ENCODE measurements at regions not wholly inside any gene's neighbourhood (a gene's known extent, or its start where the extent isn't known, plus 50 kb on each side); places are given as distances from the start of the nearest gene placed in this dataset.

DNA sequence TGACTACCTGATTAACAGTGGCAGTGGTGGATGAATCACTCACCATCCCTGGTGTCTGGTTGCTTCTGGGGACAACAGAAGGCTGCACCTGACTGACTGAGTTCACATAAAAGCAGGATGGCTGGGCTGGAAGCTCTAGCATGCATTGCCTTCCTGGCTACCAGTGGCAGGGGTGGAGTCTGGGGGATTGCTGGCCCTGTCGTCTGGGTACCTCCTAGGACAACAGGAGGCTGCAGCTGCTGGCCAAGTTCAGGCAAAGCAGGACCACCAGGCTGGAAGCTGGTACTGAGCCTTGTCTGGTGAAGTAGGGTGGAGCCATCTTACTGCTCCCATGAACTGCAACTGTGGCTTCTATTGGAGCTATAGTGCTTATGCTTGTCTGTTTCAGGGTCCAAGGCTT lies 480.8 kb upstream of the CTNND2 start:
- H3K9me3 Mint-ChIP-seq = peaks cover 58% of the 10 kb centered on the region
- peaks cover 5% of the 10 kb centered on the region; the same call in 1 of the 2 replicates for H3K36me3 Mint-ChIP-seq (ENCODE audit: low read depth)
- no peak overlapping the region for H3K4me3 Mint-ChIP-seq
- H3K27me3 Mint-ChIP-seq (ENCODE audit: insufficient read depth) = no peaks in the 10 kb centered on the region
- H3K27ac Mint-ChIP-seq = no peak overlapping the region
- no peak for DNase-seq
- no peaks in the 10 kb centered on the region for H3K4me1 Mint-ChIP-seq (ENCODE audit: low read depth)
- TF ChIP-seq, protein P1, sequence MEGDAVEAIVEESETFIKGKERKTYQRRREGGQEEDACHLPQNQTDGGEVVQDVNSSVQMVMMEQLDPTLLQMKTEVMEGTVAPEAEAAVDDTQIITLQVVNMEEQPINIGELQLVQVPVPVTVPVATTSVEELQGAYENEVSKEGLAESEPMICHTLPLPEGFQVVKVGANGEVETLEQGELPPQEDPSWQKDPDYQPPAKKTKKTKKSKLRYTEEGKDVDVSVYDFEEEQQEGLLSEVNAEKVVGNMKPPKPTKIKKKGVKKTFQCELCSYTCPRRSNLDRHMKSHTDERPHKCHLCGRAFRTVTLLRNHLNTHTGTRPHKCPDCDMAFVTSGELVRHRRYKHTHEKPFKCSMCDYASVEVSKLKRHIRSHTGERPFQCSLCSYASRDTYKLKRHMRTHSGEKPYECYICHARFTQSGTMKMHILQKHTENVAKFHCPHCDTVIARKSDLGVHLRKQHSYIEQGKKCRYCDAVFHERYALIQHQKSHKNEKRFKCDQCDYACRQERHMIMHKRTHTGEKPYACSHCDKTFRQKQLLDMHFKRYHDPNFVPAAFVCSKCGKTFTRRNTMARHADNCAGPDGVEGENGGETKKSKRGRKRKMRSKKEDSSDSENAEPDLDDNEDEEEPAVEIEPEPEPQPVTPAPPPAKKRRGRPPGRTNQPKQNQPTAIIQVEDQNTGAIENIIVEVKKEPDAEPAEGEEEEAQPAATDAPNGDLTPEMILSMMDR (IDR thresholded peaks at IDR 0.05) = no peak

DNA sequence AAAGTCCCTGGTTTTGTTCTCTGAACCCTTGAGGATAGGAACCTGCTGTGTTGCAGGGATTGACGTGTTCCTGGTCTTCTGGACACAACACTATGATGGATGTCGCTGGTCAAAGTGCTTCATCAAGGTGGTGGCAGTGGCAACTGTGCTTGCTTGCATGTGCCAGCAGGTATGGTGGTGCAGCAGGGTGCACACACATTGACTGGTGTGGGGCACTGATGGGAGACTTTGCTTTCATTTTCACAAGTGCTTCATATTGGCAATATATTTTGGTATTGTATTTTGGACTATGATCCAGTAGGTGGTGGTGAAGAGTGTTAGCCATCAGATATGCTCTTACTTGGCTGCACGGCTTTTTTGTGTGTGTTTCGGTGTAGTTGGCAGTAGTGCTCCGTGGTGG lies 479.8 kb upstream of the CTNND2 start:
- Mint-ChIP-seq H3K4me3 (no peak overlapping the region), H3K4me1 (ENCODE audit: low read depth) (no peaks in the 10 kb centered on the region), H3K27me3 (ENCODE audit: insufficient read depth) (no peaks in the 10 kb centered on the region), H3K36me3 (ENCODE audit: low read depth) (peaks cover 5% of the 10 kb centered on the region; the same call in 1 of the 2 replicates), H3K27ac (no peak overlapping the region), H3K9me3 (peaks cover 64% of the 10 kb centered on the region)
- TF ChIP-seq, protein P1 (IDR thresholded peaks at IDR 0.05) = no peak
- DNase-seq = no peak

DNA sequence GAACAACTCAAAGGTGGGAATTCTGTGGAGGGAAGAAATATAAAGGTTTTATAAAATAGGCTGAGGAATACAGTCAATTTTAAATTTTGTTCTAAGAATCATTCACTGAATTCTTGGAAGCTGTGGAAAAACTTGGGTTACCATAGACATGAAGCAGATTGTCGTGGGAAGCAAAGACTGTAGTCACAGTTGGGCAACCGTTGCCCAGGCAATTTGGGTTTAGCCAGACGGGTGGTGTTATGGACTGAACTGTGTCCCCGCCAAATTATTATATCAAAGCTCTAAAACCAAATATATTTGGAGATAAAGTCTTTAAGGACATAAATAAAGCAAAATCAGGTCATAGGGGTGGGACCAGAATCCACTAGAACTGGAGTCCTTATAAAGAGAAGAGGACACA lies 463.7 kb upstream of the CTNND2 start:
- Mint-ChIP-seq H3K27me3 (ENCODE audit: insufficient read depth) (no peaks in the 10 kb centered on the region), H3K4me1 (ENCODE audit: low read depth) (no peaks in the 10 kb centered on the region), H3K9me3 (peaks cover 9% of the 10 kb centered on the region), H3K36me3 (ENCODE audit: low read depth) (no peaks in the 10 kb centered on the region), H3K4me3 (no peak overlapping the region), H3K27ac (no peak overlapping the region)
- TF ChIP-seq, protein P1 (IDR thresholded peaks at IDR 0.05) = no peak
- DNase-seq = no peak

DNA sequence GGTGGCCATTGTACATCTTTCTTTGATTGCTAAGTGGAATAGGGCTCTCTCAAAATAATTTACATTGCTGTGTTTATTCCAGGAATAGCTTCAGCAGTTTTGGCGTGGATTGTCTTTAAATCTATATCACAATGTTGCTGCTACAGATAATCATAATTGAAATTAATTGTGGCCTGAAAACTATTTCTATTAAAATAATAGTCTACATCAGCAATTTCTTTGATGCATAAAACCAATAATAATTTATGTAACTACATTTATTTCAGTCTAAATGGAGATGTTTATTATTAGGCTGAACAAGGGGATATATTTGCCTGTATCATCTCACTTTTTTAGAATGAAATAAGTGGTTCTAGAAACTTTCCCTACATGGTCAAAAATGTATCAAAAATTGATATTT lies 456.0 kb upstream of the CTNND2 start:
- Mint-ChIP-seq H3K9me3 (peaks cover 36% of the 10 kb centered on the region), H3K27ac (no peak overlapping the region), H3K4me3 (no peak overlapping the region), H3K4me1 (ENCODE audit: low read depth) (no peaks in the 10 kb centered on the region), H3K36me3 (ENCODE audit: low read depth) (no peaks in the 10 kb centered on the region), H3K27me3 (ENCODE audit: insufficient read depth) (no peaks in the 10 kb centered on the region; the same call in 1 of the 2 replicates)
- TF ChIP-seq, protein P1 (IDR thresholded peaks at IDR 0.05) = no peak
- no peak for DNase-seq

DNA sequence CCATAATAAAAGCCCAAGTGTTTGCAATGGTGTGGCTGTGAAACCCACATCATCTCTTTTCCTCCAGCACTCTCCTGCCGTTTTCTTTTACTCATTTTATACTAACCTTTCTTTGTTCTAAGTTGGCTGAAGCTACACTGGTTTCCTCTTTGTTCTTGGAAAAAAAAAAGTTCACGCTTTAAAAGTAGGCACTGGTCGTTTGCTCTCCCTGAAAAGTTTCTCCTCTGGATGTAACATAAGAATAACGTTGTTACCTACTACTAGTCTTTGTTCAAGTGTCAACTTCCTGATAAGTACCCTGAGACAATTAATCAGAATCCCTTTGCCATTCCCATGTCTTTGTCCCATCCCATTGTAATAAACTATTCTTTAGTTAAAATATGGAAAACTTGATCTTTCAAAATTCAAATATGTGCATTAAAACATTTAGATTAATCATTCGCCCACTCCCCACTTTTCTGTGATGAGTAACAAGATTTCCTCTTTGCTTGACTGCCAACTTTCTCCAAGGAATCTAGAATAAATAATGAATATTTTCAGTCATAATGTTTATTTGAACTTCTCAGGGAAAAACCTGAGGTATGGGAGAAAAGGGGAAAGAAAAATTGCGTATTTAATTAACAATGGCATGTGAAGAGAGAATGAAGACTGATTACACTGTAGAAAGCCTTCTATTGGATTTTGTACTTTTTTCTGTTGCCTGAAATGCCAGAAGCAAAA lies 454.3 kb upstream of the CTNND2 start:
- Mint-ChIP-seq H3K27ac (no peak overlapping the region), H3K4me3 (no peak overlapping the region), H3K9me3 (peaks cover 48% of the 10 kb centered on the region), H3K27me3 (ENCODE audit: insufficient read depth) (no peaks in the 10 kb centered on the region; the same call in 1 of the 2 replicates), H3K4me1 (ENCODE audit: low read depth) (no peaks in the 10 kb centered on the region), H3K36me3 (ENCODE audit: low read depth) (no peaks in the 10 kb centered on the region)
- DNase-seq = no peak
- TF ChIP-seq, protein P1 (IDR thresholded peaks at IDR 0.05) = no peak
